Astrocyte of the hippocampus (primary cell): ENCODE measurements at regions not wholly inside any gene's neighbourhood (a gene's known extent, or its start where the extent isn't known, plus 50 kb on each side); places are given as distances from the start of the nearest gene placed in this dataset.
A peak's percentile ranks its signal among the peaks of the same experiment; 100 is the strongest.

Experiments used
- DNase-seq: peaks from one replicate; pipeline ENCODE4 v3.0.0; 2011; ENCODE audit warnings: low read depth, low spot score

DNA sequence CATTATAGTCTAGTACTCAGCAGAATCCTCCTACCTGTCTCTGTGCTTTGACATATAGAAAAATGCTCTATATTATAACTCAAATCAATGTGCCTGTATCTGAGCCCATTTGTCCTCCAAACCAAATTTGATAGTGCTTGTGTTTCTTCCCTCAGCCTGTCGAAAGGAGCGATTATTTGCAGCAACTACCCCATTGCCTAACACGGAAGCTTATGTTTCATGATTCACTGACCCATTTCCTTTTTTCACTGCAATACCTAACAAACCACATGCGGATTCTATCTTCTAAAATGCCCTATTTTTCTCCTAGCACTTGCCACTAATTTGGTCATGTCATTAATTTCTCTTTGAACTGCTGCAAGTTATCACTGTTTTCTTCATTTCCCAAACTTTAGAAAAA lies 1220.6 kb upstream of the CADM2 start:
- no peak for DNase-seq

GRCh38 chr3:83740504-83740903 lies 1218.3 kb upstream of the CADM2 start:
- no peak for DNase-seq

GRCh38 chr3:83765956-83766355 lies 1192.8 kb upstream of the CADM2 start:
- DNase-seq, result no peak

GRCh38 chr3:83769791-83770663 lies 1188.8 kb upstream of the CADM2 start:
- no peak for DNase-seq

GRCh38 chr3:83770664-83771402 lies 1188.0 kb upstream of the CADM2 start:
- DNase-seq, result peak; percentile 5

- no peak for DNase-seq
These were observed 1156.0 kb upstream of the CADM2 start for GRCh38 chr3:83802801-83803200.

- DNase-seq, result no peak
These were observed 1151.3 kb upstream of the CADM2 start for GRCh38 chr3:83807511-83807910.

DNA sequence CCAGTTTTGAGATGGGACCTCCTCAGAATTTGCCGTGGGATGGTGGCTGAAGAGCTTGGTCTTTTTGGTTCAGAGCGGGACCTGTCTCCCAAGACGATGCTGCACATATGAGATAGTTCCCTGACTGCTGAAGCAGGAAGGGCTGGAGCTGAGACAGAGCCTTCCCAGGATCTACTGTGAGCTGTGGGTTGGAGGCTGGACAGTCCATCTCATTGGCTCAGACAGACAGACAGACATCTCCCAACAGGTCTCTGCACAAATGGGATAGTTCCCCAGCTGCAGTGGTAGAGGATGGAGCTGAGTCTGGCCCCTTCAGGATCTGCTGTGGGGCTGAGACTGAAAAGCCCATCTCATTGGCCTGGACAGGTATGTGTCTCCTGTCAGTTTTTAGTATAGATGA lies 1145.6 kb upstream of the CADM2 start:
- DNase-seq, result no peak

DNA sequence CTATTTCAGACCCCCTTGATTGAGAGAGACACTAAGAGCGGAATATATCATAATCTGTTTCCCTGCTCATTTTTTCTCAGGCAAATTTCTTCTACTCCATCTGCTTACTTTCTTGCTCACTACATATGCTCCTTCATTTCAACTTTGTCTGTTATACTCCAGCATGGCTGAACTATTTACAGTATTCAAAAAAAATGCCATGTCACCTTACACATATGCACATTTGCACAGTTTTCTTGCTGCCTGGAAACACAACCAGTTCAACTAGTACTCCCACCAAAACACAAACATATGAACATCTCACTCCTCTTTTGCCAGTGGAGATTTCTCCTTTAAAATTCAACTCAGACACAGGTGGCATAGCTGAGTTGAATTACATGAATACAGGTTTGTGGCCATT lies 1142.1 kb upstream of the CADM2 start:
- DNase-seq, result no peak

DNA sequence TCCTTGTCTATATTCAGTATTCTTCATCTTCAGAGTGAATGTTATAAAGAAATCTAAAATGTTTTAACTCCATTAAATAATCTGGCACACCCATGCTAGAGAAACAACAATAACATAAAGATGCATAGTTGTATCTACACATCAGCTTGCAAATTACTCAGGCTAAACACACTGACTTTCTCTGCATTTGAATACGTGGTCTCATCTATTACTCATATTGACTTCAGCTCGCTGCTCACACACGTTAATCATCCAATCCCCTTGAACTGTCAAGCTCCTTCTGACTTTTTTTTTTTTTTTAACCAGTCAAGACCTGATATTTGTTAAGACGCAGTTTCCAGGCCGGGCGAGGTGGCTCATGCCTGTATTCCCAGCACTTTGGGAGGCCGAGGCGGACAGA lies 1137.3 kb upstream of the CADM2 start:
- DNase-seq, result no peak

DNA sequence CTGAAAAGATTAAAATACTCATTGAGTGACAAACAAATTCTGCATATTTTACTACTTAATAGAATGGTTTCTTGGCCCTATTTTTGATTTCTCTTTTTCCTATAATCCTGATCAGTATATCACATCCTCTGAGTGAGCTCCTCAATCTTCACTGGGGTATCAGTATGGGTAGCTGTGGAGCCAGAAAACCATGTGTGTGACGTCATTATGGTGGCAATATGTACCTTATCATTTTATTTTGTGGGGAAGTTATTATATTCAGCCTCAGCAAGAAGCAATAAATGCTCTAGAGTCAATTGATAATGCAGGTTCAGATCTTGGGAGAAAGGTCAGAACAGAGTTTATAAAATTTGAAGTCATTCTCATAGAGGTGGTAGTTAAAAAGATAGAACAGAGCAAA lies 1135.7 kb upstream of the CADM2 start:
- DNase-seq, result no peak

GRCh38 chr3:83835040-83835439 lies 1123.7 kb upstream of the CADM2 start:
- DNase-seq, result no peak

- DNase-seq, result peak; percentile 4
These were observed 1116.3 kb upstream of the CADM2 start for GRCh38 chr3:83842511-83842910.

DNA sequence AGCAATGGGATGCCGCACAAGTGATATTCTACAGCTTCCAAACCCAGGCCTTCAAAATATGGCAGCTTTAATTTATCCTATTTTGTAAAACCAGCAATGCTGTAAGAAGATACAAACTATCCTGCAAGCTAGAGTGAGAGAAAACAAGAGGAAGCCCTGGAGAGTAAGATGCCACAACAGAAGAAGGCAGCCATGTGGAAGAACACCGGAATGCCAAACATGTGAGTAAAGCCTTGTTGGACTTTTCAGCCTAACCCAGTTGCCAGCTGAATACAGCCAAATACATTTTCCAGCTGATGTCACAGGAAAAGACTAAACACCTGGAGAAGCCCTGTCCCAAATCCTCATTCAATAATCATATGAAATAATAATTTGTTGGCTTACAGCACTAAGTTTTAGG lies 1115.1 kb upstream of the CADM2 start:
- peak; percentile 86 for DNase-seq

DNA sequence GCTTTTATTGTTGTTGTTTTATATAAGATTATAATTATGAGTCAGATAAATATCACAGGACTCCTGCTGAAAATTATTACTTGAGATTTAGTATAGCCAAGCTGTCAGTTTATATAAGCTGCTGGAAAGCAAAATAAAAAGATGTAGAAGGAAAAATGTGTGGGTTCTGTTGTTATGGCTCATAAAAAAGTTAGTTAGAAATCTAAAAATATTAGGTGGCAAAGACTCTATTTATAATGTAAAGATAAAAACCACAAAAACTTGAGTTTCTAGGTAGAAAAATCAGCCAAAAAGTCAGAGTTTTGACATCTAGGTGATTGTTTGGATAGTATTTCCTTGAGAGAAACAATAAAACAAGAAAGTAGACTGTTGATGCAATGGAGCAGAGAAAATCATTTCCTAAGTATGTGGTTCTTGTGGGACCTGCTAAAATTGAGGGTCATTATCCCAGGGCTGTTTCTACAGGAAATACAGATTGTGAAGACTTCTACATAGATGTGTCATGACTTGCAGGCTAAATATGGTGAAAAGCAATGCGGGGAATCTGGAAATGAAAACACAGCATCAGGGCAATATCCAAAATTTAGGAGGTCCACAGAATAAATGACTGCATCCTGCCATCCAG lies 1109.6 kb upstream of the CADM2 start:
- peak; percentile 23 for DNase-seq

DNA sequence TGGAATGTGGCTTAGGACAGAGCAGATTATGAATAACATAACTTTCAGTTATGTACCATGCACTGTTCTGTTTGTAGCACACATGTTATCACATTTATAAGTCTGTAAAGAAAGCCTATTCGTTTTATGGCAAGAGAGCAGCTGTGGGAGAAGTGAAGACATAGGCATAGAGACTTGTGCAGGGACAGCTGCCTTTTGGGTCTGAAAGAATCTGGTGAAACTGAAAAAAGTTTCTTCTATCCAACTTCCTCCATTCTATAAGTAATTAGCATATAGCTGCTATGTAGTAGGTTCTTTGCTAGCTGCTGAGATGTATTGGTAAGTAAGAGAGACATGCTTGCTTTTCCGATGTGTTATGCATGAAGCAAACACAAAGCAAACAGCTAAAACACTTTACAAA lies 1095.4 kb upstream of the CADM2 start:
- DNase-seq, result no peak

DNA sequence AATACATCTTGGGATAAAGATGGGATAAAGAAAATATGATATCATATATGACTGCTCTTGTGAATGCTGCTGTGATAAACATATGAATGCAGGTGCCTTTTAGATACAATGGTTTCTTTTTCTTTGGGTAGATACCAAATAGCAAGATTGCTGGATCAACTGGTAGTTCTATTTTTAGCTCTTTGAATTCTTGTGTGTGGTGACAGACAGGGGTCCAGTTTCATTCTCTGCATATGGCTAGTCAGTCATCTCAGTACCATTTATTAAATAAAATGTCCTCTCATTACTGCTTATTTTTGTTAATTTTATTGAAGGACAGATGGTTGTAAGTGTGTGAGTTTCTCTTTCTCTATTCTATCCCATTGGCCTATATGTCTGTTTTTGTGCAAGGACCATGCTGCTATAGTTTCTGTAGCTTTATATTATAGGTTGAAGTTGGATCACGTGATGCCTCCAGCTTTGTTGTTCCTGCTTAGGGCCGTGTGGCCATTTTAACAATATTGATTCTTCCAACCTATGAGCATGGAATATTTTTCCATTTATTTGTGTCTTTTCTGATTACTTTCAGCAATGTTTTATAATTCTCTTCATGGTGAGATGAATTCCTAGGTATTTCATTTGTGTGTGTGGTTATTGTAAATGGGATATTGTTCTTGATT lies 1089.8 kb upstream of the CADM2 start:
- no peak for DNase-seq

- peak; percentile 34 for DNase-seq
These were observed 1085.2 kb upstream of the CADM2 start for GRCh38 chr3:83873550-83873949.

DNA sequence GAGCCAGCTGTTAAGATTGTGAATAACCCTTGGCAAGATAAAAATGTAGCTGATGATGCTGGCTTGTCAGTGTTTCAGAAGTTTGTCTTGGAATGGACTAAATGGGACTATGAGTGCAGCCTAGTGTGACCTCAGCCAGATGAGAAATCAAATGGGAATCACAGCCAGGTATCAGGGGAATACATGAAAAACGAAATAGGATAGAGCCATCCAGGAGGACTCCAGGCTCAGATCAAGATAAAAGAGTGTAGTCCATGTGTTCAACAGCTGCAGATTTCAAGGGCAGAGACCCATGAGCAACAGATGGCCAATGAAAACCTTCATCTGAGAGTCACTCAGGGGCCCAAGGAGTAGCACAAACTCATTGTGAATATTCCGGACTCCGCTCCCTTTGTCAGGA lies 1080.9 kb upstream of the CADM2 start:
- DNase-seq, result no peak

GRCh38 chr3:83882701-83883100 lies 1076.1 kb upstream of the CADM2 start:
- no peak for DNase-seq

- peak; percentile 50 for DNase-seq
These were observed 1068.6 kb upstream of the CADM2 start for GRCh38 chr3:83890039-83890762.
